HuH-7.5 (cell line): ENCODE measurements at regions not wholly inside any gene's neighbourhood (a gene's known extent, or its start where the extent isn't known, plus 50 kb on each side); places are given as distances from the start of the nearest gene placed in this dataset.

Source experiments
- DNase-seq: peaks from one replicate; pipeline ENCODE4 v3.0.0; 2011; ENCODE audit warnings: low spot score

- DNase-seq = no peak
These were observed 234.4 kb upstream of the PMFBP1 start for GRCh38 chr16:72406390-72406789.

GRCh38 chr16:72404299-72404698, 232.3 kb upstream of the PMFBP1 start:
- no peak for DNase-seq

GRCh38 chr16:72401084-72401361, 229.1 kb upstream of the PMFBP1 start:
- DNase-seq = no peak

- DNase-seq = peak; percentile 30
These were observed 228.5 kb upstream of the PMFBP1 start for GRCh38 chr16:72400257-72401083.

GRCh38 chr16:72399811-72400210, 227.9 kb upstream of the PMFBP1 start:
- no peak for DNase-seq

- DNase-seq = no peak
These were observed 225.9 kb upstream of the PMFBP1 start for GRCh38 chr16:72397876-72398275.

- no peak for DNase-seq
These were observed 222.6 kb upstream of the PMFBP1 start for GRCh38 chr16:72394526-72394925.

- no peak for DNase-seq
These were observed 217.8 kb upstream of the PMFBP1 start for GRCh38 chr16:72389791-72390190.

GRCh38 chr16:72388007-72388406, 216.1 kb upstream of the PMFBP1 start:
- DNase-seq = no peak

GRCh38 chr16:72384651-72385050, 212.7 kb upstream of the PMFBP1 start:
- no peak for DNase-seq

GRCh38 chr16:72380283-72380682, 208.3 kb upstream of the PMFBP1 start:
- DNase-seq = no peak

- no peak for DNase-seq
These were observed 201.2 kb upstream of the PMFBP1 start for GRCh38 chr16:72373201-72373600.

- DNase-seq = no peak
These were observed 200.4 kb upstream of the PMFBP1 start for GRCh38 chr16:72372087-72373045.

GRCh38 chr16:72371307-72372086, 199.5 kb upstream of the PMFBP1 start:
- DNase-seq = no peak

- DNase-seq = no peak
These were observed 197.3 kb upstream of the PMFBP1 start for GRCh38 chr16:72369274-72369673.

GRCh38 chr16:72367851-72368250, 195.9 kb upstream of the PMFBP1 start:
- DNase-seq = no peak

GRCh38 chr16:72362973-72363372, 191.0 kb upstream of the PMFBP1 start:
- no peak for DNase-seq

- no peak for DNase-seq
These were observed 190.5 kb upstream of the PMFBP1 start for GRCh38 chr16:72362476-72362875.

GRCh38 chr16:72357910-72358309, 186.0 kb upstream of the PMFBP1 start:
- DNase-seq = no peak

- DNase-seq = no peak
These were observed 183.6 kb upstream of the PMFBP1 start for GRCh38 chr16:72355561-72355960.

- DNase-seq = no peak
These were observed 177.8 kb upstream of the PMFBP1 start for GRCh38 chr16:72349719-72350118.

GRCh38 chr16:72332926-72333325, 161.0 kb upstream of the PMFBP1 start:
- DNase-seq = no peak
